Gastroesophageal sphincter (tissue), 4 donors: ENCODE measurements at regions not wholly inside any gene's neighbourhood (a gene's known extent, or its start where the extent isn't known, plus 50 kb on each side); places are given as distances from the start of the nearest gene placed in this dataset.

Experiments used
- ATAC-seq: fragments of 150-250 bp; one replicate; pipeline ENCODE4 v1.9.1; 2016; ENCODE audit warnings: mild to moderate bottlenecking, moderate library complexity
- H3K27ac ChIP-seq, 4 donors: fragments of 200-600 bp; sonication (generic) in 3 of 4; 1 replicate in 3 of 4; 2 replicates in 1 of 4; pipeline ENCODE4 v1.5.1; 2016 to 2019
- H3K27me3 ChIP-seq: fragments of 200-600 bp; sonication (generic); one replicate; pipeline ENCODE4 v1.5.1; 2019
- H3K36me3 ChIP-seq, 2 donors: fragments of 200-600 bp; sonication (generic); one replicate each; pipeline ENCODE4 v1.5.1; 2019; ENCODE audit warnings: control low read depth in 1 of 2
- H3K4me1 ChIP-seq, 3 donors: fragments of 200-600 bp; sonication (generic); 1 replicate in 2 of 3; 2 replicates in 1 of 3; pipeline ENCODE4 v1.5.1; 2016 to 2019; ENCODE audit warnings: control low read depth in 2 of 3
- H3K4me3 ChIP-seq, 2 donors: fragments of 200-600 bp; sonication (generic); one replicate each; pipeline ENCODE4 v1.5.1; 2019; ENCODE audit warnings: mild to moderate bottlenecking in 1 of 2, moderate library complexity in 1 of 2
- H3K9me3 ChIP-seq, 3 donors: fragments of 200-600 bp; sonication (generic); one replicate each; pipeline ENCODE4 v1.5.1; 2017 to 2019; ENCODE audit warnings: control low read depth in 2 of 3
- EP300 ChIP-seq: sonication (generic); formaldehyde crosslinking; IDR thresholded peaks from one replicate; pipeline ENCODE4 v1.6.1; 2017; ENCODE audit warnings: antibody characterized with exemption, mild to moderate bottlenecking
- POLR2A ChIP-seq, 2 donors: fragments of 450-650 bp; IDR thresholded peaks; one replicate each; pipeline ENCODE4 v1.6.1; 2017; ENCODE audit warnings: antibody characterized with exemption in 2 of 2, mild to moderate bottlenecking in 2 of 2, moderate library complexity in 1 of 2
- POLR2AphosphoS5 ChIP-seq: sonication (generic); formaldehyde crosslinking; IDR thresholded peaks from one replicate; pipeline ENCODE4 v1.6.1; 2017; ENCODE audit warnings: antibody characterized with exemption
- WGBS, 2 donors: methylation state at CpG; one replicate each; pipeline ENCODE4 v1.1.5; 2018; ENCODE audit warnings: low coverage in 1 of 2; 5-methylcytosine and 5-hydroxymethylcytosine counted together
- TF ChIP-seq, protein P1 (sequence below), 4 experiments: fragments of 200-600 bp in 2 of 4; fragments of 450-650 bp in 2 of 4; sonication (generic) in 1 of 4; IDR thresholded peaks; one replicate each; pipeline ENCODE4 v1.5.1; 2017 to 2019; ENCODE audit warnings: antibody characterized with exemption in 4 of 4, mild to moderate bottlenecking in 2 of 4, moderate library complexity in 2 of 4

DNA sequence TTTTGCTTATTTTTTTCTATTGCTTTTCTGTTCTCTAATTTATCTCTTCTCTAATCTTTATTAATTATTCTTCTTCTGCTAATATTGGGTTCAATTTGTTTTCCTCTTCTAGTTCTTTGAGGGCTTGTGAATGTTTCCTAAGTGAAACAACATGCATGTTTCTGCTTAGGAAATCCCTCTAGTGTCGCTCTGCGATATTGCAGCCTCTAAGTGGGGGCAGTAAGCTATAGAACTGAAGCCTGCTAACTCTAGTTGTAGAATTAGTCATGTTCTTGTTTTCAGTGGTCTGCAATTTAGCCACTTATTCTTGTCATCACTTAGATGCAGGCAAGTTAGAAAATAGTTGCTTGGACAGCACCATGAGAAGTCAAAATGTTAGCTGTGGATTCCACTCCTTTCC is 222.6 kb downstream of the SPIN4 start:
- Histone ChIP-seq H3K4me1 (no peaks in the 10 kb centered on the region), H3K27me3 (no peaks in the 10 kb centered on the region), H3K36me3 (no peaks in the 10 kb centered on the region), H3K9me3 (no peaks in the 10 kb centered on the region), H3K4me3 (no peak overlapping the region), H3K27ac (no peak overlapping the region)
- 20% methylated on average over 1 of the region's 2 CpGs; no CpG with 5 or more reads in 1 of the 2 donors for WGBS, 2 donors
- no peak for TF ChIP-seq POLR2AphosphoS5
- no peak for TF ChIP-seq POLR2A (IDR thresholded peaks at IDR 0.05)
- TF ChIP-seq, protein P1, sequence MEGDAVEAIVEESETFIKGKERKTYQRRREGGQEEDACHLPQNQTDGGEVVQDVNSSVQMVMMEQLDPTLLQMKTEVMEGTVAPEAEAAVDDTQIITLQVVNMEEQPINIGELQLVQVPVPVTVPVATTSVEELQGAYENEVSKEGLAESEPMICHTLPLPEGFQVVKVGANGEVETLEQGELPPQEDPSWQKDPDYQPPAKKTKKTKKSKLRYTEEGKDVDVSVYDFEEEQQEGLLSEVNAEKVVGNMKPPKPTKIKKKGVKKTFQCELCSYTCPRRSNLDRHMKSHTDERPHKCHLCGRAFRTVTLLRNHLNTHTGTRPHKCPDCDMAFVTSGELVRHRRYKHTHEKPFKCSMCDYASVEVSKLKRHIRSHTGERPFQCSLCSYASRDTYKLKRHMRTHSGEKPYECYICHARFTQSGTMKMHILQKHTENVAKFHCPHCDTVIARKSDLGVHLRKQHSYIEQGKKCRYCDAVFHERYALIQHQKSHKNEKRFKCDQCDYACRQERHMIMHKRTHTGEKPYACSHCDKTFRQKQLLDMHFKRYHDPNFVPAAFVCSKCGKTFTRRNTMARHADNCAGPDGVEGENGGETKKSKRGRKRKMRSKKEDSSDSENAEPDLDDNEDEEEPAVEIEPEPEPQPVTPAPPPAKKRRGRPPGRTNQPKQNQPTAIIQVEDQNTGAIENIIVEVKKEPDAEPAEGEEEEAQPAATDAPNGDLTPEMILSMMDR (IDR thresholded peaks at IDR 0.05) = peak in 1 of 4 experiments; percentile 42
- no peak for TF ChIP-seq EP300
- ATAC-seq = no peak

DNA sequence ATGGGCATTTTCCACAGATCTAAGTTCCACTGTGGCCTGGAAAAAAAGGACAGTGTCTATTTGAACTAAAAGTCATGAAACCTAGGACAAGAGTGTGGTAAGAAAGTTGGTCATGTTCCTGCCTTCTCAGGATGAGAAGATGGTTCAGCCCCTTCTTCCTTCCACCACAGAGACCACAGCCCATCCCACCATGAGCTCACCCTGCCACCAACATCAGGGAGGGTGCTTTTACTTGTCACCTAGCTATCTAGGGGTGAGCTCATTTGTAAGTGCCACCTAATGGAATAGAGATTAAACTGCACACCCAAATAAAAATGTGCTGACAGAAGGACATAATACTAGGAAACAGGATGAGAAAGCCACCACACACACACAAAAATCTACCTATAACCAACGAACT is 235.9 kb downstream of the SPIN4 start:
- H3K27me3 ChIP-seq = no peaks in the 10 kb centered on the region
- no peak for ATAC-seq
- H3K9me3 ChIP-seq = no peaks in the 10 kb centered on the region
- no peak overlapping the region for H3K27ac ChIP-seq
- no peaks in the 10 kb centered on the region for H3K4me1 ChIP-seq
- WGBS, 2 donors = 20% methylated on average over 1 of the region's 1 CpG; no CpG with 5 or more reads in 1 of the 2 donors
- H3K36me3 ChIP-seq = no peaks in the 10 kb centered on the region
- TF ChIP-seq, protein P1 (IDR thresholded peaks at IDR 0.05) = no peak
- no peak overlapping the region for H3K4me3 ChIP-seq

DNA sequence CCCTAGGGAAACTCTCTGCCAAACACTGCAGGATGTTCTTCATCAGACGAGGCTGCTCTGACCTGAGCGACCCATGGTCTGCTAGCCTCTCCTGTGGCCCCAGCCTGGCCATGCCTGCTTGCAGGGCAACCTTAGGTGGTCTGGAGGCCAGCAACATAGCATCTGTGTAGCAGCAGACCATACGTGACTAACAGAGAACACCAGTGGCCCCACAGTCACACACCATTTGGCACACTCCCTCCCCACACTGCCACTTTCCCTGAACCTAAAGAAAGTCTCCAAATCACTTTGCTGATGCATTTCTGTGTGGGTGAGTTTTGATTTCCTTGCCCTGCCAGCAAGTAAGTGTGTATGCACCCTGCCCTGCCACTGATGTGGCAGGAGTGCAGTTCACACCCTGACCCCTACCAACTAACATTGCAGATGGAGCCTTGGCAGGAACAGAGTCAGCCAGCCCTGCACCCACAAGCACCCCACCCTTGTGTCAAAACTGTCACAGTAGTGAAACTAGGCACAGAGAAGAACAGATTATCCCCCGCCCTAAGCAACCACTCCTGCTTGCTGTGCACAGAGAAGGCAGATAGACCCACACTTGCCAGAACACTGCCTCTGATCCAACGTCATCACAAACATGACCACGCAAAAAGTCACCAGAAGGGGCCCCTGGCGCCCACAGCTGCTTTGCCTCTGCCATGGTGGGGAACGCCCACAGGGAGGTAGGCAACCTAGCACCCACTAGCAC is 249.1 kb downstream of the SPIN4 start:
- ATAC-seq = no peak
- H3K27ac ChIP-seq = no peak overlapping the region

DNA sequence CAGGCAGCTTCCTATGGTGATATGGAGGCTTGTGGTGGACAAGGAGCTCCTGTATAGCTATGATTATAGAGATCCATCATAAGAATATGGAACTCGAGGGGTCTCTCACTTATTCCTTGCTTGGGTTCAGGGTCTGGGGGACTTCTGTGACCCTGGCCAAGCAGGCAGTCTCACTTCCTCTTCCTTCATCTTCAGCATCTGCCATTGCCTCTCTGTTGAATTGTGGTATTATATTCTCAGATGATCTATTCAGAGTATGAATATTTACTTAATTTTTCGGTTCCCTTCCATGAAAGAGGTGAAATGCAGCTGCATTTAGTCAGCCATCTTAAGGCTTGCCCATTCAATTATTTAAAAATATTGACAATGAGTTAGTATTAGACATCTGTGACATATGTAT is 292.9 kb downstream of the SPIN4 start:
- Histone ChIP-seq H3K4me1 (no peaks in the 10 kb centered on the region), H3K9me3 (no peaks in the 10 kb centered on the region), H3K36me3 (no peaks in the 10 kb centered on the region), H3K4me3 (no peak overlapping the region), H3K27me3 (no peaks in the 10 kb centered on the region), H3K27ac (no peak overlapping the region)
- ATAC-seq = no peak
- TF ChIP-seq, protein P1 (IDR thresholded peaks at IDR 0.05) = no peak
- TF ChIP-seq POLR2A (IDR thresholded peaks at IDR 0.05) (no peak), EP300 (no peak), POLR2AphosphoS5 (no peak)
- WGBS, 2 donors = 26 to 44% methylated on average over 1 to 2 of the region's 2 CpGs

More for the DNA sequence above, 249.1 kb downstream of the SPIN4 start:
- Histone ChIP-seq H3K4me1 (no peaks in the 10 kb centered on the region), H3K27me3 (no peaks in the 10 kb centered on the region), H3K36me3 (no peaks in the 10 kb centered on the region), H3K4me3 (no peak overlapping the region), H3K9me3 (peaks cover 0 to 5% (median 0%) of the 10 kb centered on the region in 3 donors)
- WGBS, 2 donors = 40% methylated on average over 2 of the region's 8 CpGs; no CpG with 5 or more reads in 1 of the 2 donors
- TF ChIP-seq POLR2AphosphoS5 (no peak), EP300 (no peak), POLR2A (IDR thresholded peaks at IDR 0.05) (no peak)
- TF ChIP-seq, protein P1 (IDR thresholded peaks at IDR 0.05) = no peak

DNA sequence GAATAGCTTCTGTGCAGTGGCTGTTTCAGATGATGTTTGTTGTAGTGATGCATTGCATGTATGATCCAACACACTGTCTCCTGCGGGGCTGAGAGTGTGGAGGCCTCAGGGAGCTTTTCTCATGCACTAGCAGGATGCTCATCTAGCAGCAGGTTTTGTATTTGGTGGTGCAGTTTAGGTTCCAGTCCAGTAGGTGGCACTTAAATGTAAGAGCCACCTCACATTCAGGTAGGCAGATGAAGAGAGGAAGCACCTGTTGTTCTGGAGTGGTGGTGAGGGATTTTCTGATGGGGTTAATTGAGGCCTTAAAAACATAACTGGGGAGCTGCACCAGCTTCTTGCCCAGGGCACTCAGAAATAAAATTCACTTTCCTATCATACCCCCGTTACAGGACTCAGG is 300.9 kb downstream of the SPIN4 start:
- ATAC-seq = no peak
- WGBS, 2 donors = 30 to 40% methylated on average over 1 to 2 of the region's 2 CpGs
- Histone ChIP-seq H3K27ac (no peak overlapping the region), H3K4me1 (no peaks in the 10 kb centered on the region), H3K4me3 (no peak overlapping the region), H3K27me3 (no peaks in the 10 kb centered on the region), H3K9me3 (no peaks in the 10 kb centered on the region), H3K36me3 (no peaks in the 10 kb centered on the region)
- TF ChIP-seq, protein P1 (IDR thresholded peaks at IDR 0.05) = no peak
- no peak for TF ChIP-seq EP300
- TF ChIP-seq POLR2AphosphoS5 = no peak
- no peak for TF ChIP-seq POLR2A (IDR thresholded peaks at IDR 0.05)
